HFFc6 (cell line): ENCODE measurements at regions not wholly inside any gene's neighbourhood (a gene's known extent, or its start where the extent isn't known, plus 50 kb on each side); places are given as distances from the start of the nearest gene placed in this dataset.

ENCODE experiments used
- DNase-seq: peaks from one replicate; pipeline ENCODE4 v3.0.0-alpha.2; 2018
- H3K27ac Mint-ChIP-seq: 2 replicates; pipeline ENCODE4 v1.8.0; 2020; ENCODE audit warnings: mild to moderate bottlenecking, mixed read lengths
- H3K27me3 Mint-ChIP-seq: 2 replicates; pipeline ENCODE4 v1.8.0; 2021; ENCODE audit warnings: mild to moderate bottlenecking, moderate library complexity, mixed read lengths; ENCODE audit not compliant: insufficient read depth
- H3K36me3 Mint-ChIP-seq: 2 replicates; pipeline ENCODE4 v1.8.0; 2021; ENCODE audit warnings: low read depth, mixed read lengths
- H3K4me1 Mint-ChIP-seq: 2 replicates; pipeline ENCODE4 v1.8.0; 2020; ENCODE audit warnings: low read depth, mixed read lengths
- H3K4me3 Mint-ChIP-seq: 2 replicates; pipeline ENCODE4 v1.8.0; 2020; ENCODE audit warnings: mild to moderate bottlenecking, moderate library complexity, mixed read lengths
- H3K9me3 Mint-ChIP-seq: 2 replicates; pipeline ENCODE4 v1.8.0; 2020; ENCODE audit warnings: mild to moderate bottlenecking, mixed read lengths
- TF ChIP-seq, protein P1 (sequence below): fragments of 200-600 bp; sonication (generic); IDR thresholded peaks from 2 replicates; pipeline ENCODE4 v1.5.0; 2021; ENCODE audit warnings: antibody characterized with exemption, mild to moderate bottlenecking

DNA sequence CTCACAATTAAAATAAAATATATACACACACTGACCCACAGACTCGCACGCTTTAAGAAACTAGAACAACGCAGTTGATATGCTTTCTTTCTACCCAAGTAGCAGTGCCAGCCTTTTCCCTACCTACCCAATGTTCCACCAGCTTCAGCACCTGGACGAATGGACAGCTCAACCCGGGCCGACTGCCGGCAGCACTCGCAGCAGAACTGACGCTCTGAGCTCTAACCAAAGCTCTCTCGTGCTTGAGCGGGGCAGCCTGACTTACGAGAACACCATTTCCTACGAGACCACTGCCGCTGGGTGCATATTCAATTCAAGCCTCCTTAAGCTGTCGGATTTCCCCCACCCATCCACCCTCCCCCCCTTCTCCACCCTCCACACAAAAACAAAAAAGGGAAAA, 127.4 kb upstream of the DPYD start:
- peaks cover 7% of the 10 kb centered on the region for H3K27me3 Mint-ChIP-seq

DNA sequence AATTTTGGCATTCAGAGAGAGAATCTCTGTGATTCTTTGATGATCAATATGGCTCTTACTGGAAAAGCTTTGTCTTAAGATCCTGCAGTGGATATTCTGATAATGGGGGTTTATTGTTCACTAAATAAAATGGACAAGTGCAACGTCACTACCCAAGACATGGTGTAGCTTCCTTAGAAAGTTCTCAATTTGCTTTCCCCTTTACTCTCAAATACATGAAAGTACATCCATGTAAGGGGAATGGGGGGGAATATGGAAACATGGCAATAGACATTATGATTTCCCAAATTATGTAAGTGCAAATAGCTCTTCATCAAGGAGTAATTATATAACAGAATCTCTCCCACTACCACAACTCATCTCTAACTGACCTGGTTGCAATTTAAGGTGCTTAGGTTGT, 126.3 kb upstream of the DPYD start:
- DNase-seq: no peak
- peak overlapping the region; percentile 91; the same call in 1 of the 2 replicates for H3K4me3 Mint-ChIP-seq
- H3K27ac Mint-ChIP-seq: no peak overlapping the region
- peaks cover 33% of the 10 kb centered on the region for H3K36me3 Mint-ChIP-seq
- peaks cover 5% of the 10 kb centered on the region; the same call in 1 of the 2 replicates for H3K27me3 Mint-ChIP-seq
- TF ChIP-seq, protein P1, sequence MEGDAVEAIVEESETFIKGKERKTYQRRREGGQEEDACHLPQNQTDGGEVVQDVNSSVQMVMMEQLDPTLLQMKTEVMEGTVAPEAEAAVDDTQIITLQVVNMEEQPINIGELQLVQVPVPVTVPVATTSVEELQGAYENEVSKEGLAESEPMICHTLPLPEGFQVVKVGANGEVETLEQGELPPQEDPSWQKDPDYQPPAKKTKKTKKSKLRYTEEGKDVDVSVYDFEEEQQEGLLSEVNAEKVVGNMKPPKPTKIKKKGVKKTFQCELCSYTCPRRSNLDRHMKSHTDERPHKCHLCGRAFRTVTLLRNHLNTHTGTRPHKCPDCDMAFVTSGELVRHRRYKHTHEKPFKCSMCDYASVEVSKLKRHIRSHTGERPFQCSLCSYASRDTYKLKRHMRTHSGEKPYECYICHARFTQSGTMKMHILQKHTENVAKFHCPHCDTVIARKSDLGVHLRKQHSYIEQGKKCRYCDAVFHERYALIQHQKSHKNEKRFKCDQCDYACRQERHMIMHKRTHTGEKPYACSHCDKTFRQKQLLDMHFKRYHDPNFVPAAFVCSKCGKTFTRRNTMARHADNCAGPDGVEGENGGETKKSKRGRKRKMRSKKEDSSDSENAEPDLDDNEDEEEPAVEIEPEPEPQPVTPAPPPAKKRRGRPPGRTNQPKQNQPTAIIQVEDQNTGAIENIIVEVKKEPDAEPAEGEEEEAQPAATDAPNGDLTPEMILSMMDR: no peak
- no peaks in the 10 kb centered on the region; the same call in 1 of the 2 replicates for H3K9me3 Mint-ChIP-seq
- H3K4me1 Mint-ChIP-seq: peaks cover 79% of the 10 kb centered on the region

More for the DNA sequence above, 127.4 kb upstream of the DPYD start:
- TF ChIP-seq, protein P1: no peak
- Mint-ChIP-seq H3K27ac (no peak overlapping the region), H3K36me3 (peaks cover 29% of the 10 kb centered on the region), H3K4me1 (peaks cover 79% of the 10 kb centered on the region), H3K4me3 (peak overlapping the region; percentile 91), H3K9me3 (peaks cover 5% of the 10 kb centered on the region)
- DNase-seq: peak; percentile 90

DNA sequence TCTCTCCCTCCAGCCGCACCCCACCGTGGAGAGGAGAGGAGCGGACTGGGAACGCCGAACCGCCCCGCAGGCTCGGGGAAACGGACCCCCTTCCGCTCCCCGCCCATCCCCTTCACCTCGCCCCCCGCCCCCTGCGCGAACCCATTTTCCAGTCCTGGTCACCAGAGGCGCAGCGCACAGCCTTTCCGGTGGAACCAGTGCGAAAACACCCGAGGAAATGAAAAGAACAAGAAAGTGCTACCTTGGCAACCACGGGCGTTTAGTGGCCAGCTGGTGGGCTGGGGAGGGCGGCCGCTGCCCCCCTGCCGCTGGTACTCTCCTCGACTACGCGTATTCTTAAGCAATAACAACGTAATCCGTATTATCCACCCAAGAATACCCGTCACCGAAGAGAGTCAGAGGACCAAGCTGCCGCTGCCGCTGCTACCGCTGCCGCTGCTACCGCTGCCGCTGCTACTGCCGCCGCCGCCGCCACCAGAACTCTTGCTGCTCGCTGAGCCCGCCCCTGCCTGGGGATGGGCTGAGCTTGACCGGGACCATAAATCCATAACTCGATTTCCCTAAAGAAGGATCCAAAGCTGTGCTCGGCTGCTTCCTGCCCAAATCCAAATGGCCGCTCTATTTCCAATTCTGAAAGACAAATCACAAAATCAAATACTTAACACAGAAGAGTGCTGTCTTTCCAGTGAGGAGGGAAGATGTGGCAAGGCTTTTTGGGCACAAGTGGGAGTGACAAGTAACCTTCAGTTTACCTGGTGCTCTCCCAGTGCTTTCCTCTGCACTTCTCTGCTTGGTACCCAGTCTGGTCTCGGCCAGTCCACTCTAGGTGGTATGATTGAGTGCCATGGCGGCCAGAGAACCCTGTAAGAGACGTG, 125.2 kb upstream of the DPYD start:
- TF ChIP-seq, protein P1: no peak
- H3K27ac Mint-ChIP-seq: peak overlapping the region; percentile 78
- peaks cover 5% of the 10 kb centered on the region; the same call in 1 of the 2 replicates for H3K27me3 Mint-ChIP-seq

DNA sequence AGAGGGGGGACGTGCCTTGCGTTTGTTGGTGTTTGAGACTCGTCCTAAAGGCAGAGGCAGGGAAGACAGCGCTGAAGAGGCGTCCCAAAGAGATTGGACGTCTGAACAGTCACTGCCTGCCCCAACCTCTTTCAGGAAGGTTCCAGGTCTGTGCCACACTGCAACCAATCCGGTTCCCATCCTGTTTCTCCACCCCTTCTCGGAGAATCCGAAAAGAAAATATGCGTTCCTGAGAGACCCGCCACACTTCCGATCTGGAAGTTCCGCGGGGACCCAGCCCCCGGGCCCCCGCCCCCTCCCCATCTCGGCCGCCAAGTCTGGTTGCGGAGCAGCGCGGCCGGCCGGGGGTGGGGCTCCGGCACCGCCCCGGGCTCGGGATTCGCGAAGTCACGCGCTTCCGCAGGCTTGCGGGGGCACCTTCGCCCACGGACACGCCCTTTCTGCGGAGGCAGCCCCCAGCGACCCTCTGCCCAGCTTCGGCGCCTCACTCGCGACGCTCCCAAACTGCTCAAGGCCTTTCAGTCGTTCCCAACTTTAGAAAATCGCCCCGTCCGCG, 124.5 kb upstream of the DPYD start:
- Mint-ChIP-seq H3K27ac (peak overlapping the region; percentile 78), H3K4me1 (peaks cover 69% of the 10 kb centered on the region), H3K36me3 (peaks cover 33% of the 10 kb centered on the region), H3K9me3 (no peaks in the 10 kb centered on the region; the same call in 1 of the 2 replicates), H3K4me3 (peak overlapping the region; percentile 92), H3K27me3 (peaks cover 5% of the 10 kb centered on the region; the same call in 1 of the 2 replicates)
- DNase-seq: peak; percentile 29
- TF ChIP-seq, protein P1: no peak

More for the DNA sequence above, 125.2 kb upstream of the DPYD start:
- peak overlapping the region; percentile 92 for H3K4me3 Mint-ChIP-seq
- peaks cover 33% of the 10 kb centered on the region for H3K36me3 Mint-ChIP-seq
- no peaks in the 10 kb centered on the region; the same call in 1 of the 2 replicates for H3K9me3 Mint-ChIP-seq
- H3K4me1 Mint-ChIP-seq: peaks cover 71% of the 10 kb centered on the region
- no peak for DNase-seq

DNA sequence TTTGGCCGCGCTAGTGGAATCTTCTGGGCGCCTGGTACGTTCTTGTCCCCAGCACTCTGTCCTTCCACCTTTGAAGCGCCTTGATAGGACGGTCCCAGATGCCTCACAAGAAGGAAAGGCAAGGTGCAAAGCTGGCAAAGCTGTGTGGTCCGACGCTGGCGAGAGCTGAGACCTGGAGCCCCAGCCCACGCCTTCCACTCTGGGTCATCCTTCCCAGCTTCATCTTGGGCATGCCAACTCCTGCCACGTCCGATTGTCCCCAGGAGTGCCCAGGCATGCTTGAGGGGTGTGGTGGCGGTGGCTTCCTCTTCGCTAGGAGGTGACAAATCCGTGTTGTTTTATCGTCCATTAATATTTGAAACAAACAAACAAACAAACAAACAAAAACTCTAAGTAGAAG, 123.9 kb upstream of the DPYD start:
- H3K27ac Mint-ChIP-seq: peak overlapping the region; percentile 59
- peaks cover 5% of the 10 kb centered on the region; the same call in 1 of the 2 replicates for H3K27me3 Mint-ChIP-seq
- H3K4me1 Mint-ChIP-seq: peaks cover 68% of the 10 kb centered on the region
- peak overlapping the region; percentile 92 for H3K4me3 Mint-ChIP-seq
- no peak for DNase-seq
- H3K36me3 Mint-ChIP-seq: peaks cover 33% of the 10 kb centered on the region
- TF ChIP-seq, protein P1: no peak
- H3K9me3 Mint-ChIP-seq: no peaks in the 10 kb centered on the region; the same call in 1 of the 2 replicates
